Neural cell (in vitro differentiated cells): ENCODE measurements at regions not wholly inside any gene's neighbourhood (a gene's known extent, or its start where the extent isn't known, plus 50 kb on each side); places are given as distances from the start of the nearest gene placed in this dataset.

Source experiments
- CTCF ChIP-seq: fragments of 450-650 bp; IDR thresholded peaks from 2 replicates; pipeline ENCODE4 v1.5.1; 2014; ENCODE audit warnings: antibody characterized with exemption, mild to moderate bottlenecking, moderate library complexity; ENCODE audit not compliant: poor library complexity, severe bottlenecking
- EP300 ChIP-seq: fragments of 450-650 bp; conservative IDR thresholded peaks from 2 replicates; pipeline ENCODE4 v1.6.1; 2014; ENCODE audit warnings: antibody characterized with exemption, mild to moderate bottlenecking, moderate library complexity; ENCODE audit not compliant: poor library complexity, severe bottlenecking
- EZH2 ChIP-seq: fragments of 200-600, 300-800 bp; shearing (Covaris generic), sonication (generic); IDR thresholded peaks from 2 replicates; pipeline ENCODE4 v1.6.1; 2014; ENCODE audit warnings: antibody characterized with exemption, low read length, borderline replicate concordance, mild to moderate bottlenecking; ENCODE audit not compliant: insufficient read depth, poor library complexity, severe bottlenecking
- MXI1 ChIP-seq: fragments of 450-650 bp; conservative IDR thresholded peaks from 2 replicates; pipeline ENCODE4 v1.6.1; 2014; ENCODE audit warnings: antibody characterized with exemption, mild to moderate bottlenecking; ENCODE audit not compliant: poor library complexity, severe bottlenecking
- POLR2AphosphoS5 ChIP-seq: IDR thresholded peaks from 2 replicates; pipeline ENCODE4 v1.6.1; 2012

- TF ChIP-seq POLR2AphosphoS5 = no peak
- TF ChIP-seq CTCF = no peak
- TF ChIP-seq EZH2 = no peak
- TF ChIP-seq EP300 = no peak
- no peak for TF ChIP-seq MXI1
These were observed 360.3 kb downstream of the IRS2 start for GRCh38 chr13:109425821-109426689.
